ENCODE measurements at regions not wholly inside any gene's neighbourhood (a gene's known extent, or its start where the extent isn't known, plus 50 kb on each side); places are given as distances from the start of the nearest gene placed in this dataset.

- TF ChIP-seq CTCF (conservative IDR thresholded peaks at IDR 0.05 in 1 of 2, IDR thresholded peaks at IDR 0.05 in 1 of 2; ENCODE audit: extremely low read depth in 1 of 2, insufficient read depth in 1 of 2, low read depth in 1 of 2, low read length in 2 of 2) (no peak), EZH2 (IDR thresholded peaks at IDR 0.05; ENCODE audit: borderline replicate concordance, low read length) (no peak)
Observed at GRCh38 chr3:14300721-14301399, 101.5 kb upstream of the SLC6A6 start.
